ENCODE measurements at regions not wholly inside any gene's neighbourhood (a gene's known extent, or its start where the extent isn't known, plus 50 kb on each side); places are given as distances from the start of the nearest gene placed in this dataset.

- DNase-seq (ENCODE audit: low read depth in 1 of 2, low spot score in 1 of 2) (no peak), FAIRE-seq (no peak), ATAC-seq (no peak)
- no peak for TF ChIP-seq CBX8 (IDR thresholded peaks at IDR 0.05)
- 6% methylated on average over 4 of the region's 4 CpGs for WGBS (ENCODE audit: missing lambda C conversion rate)
- Histone ChIP-seq H3K27ac (no peak overlapping the region), H3K9me3 (no peaks in the 10 kb centered on the region), H3K4me3 (no peak overlapping the region), H3K4me2 (no peak overlapping the region), H3K4me1 (no peaks in the 10 kb centered on the region)
- ChIA-PET POLR2A (no interaction called here), CTCF (interaction anchor here (0.6 kb wide), 1 partner anchor 582 kb away, joined by 3 read pairs; no protein-coding TSS in a partner anchor)
Observed at GRCh38 chr3:6721491-6721890, 139.4 kb upstream of the GRM7 start.

DNA sequence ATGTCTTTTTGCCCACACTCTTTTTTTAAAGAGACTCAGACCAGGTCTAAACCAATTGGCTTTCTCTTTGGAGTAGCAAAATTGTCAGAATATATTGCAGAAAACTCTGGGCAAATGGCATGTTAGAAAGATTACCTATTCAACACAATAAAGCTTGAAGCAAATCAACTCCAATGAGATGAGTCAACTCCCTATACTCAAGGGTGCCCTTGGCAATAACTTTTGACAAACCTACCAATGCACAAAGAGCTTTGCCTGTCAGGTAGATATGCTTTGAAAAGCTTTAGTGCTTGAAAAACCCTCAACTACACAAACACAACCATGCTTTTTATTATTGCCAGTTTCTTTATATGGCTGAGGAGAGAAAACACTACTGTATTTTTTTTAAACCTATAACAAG is 137.7 kb upstream of the GRM7 start:
- no peak overlapping the region for H3K4me3 ChIP-seq
- H3K9me3 ChIP-seq: no peaks in the 10 kb centered on the region
- no peak for ATAC-seq
- H3K4me2 ChIP-seq: no peak overlapping the region
- no peak overlapping the region for H3K27ac ChIP-seq
- ChIA-PET POLR2A (no interaction called here), CTCF (no interaction called here)
- DNase-seq (ENCODE audit: low read depth in 1 of 2, low spot score in 1 of 2): no peak
- TF ChIP-seq ZSCAN20 (CRISPR knock-in tag; IDR thresholded peaks at IDR 0.05) (no peak), NFE2L2 (conservative IDR thresholded peaks at IDR 0.05; ENCODE audit: low read length) (no peak), HEYL (CRISPR knock-in tag; IDR thresholded peaks at IDR 0.05) (no peak), JUN (IDR thresholded peaks at IDR 0.05) (no peak), TP53 (CRISPR knock-in tag; IDR thresholded peaks at IDR 0.05) (no peak), EHMT2 (IDR thresholded peaks at IDR 0.05; ENCODE audit: low read depth) (no peak), TFCP2L1 (CRISPR knock-in tag; IDR thresholded peaks at IDR 0.05) (no peak), ESRRA (IDR thresholded peaks at IDR 0.05; ENCODE audit: borderline replicate concordance, low read length) (no peak), HDAC2 (IDR thresholded peaks at IDR 0.05) (no peak)
- no peaks in the 10 kb centered on the region for H3K4me1 ChIP-seq
- no peak for FAIRE-seq

- no peak for FAIRE-seq
Observed at GRCh38 chr3:6726811-6727210, 134.1 kb upstream of the GRM7 start.

DNA sequence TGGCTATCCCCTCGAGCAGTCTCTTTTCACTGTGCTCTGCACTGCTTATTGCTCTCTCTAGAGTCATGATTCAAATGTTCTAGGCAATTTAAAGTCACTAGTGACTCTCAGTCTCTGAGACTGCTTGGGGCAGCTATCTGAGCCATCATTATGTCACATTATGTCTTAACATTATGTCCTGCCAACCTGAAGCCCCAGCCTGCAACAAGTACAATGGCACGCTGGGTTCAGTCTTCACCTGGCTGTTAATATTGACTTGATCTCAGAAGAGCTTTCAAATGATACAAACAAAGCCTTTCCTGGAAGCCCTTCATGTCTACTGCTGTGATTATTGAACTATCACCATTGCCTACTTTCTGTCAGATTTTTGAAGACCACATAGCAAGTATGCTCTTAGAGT is 128.1 kb upstream of the GRM7 start:
- no peak overlapping the region for H3K4me3 ChIP-seq
- ChIA-PET CTCF (interaction anchor here (1.5 kb wide), 1 partner anchor 70 kb away, joined by 3 read pairs; no protein-coding TSS in a partner anchor), POLR2A (no interaction called here)
- FAIRE-seq (no peak), ATAC-seq (no peak), DNase-seq (ENCODE audit: low read depth in 1 of 2, low spot score in 1 of 2) (no peak)
- H3K27ac ChIP-seq: no peak overlapping the region
- H3K4me1 ChIP-seq: no peaks in the 10 kb centered on the region
- H3K9me3 ChIP-seq: no peaks in the 10 kb centered on the region
- TF ChIP-seq SMC3 (IDR thresholded peaks at IDR 0.05): no peak
- no peak for TF ChIP-seq TP53 (CRISPR knock-in tag; IDR thresholded peaks at IDR 0.05)
- TF ChIP-seq POLR2A (IDR thresholded peaks at IDR 0.05; ENCODE audit: low read length): no peak
- no peak for TF ChIP-seq BHLHE40 (IDR thresholded peaks at IDR 0.05; ENCODE audit: low read depth, low read length)
- no peak for TF ChIP-seq CBX8 (IDR thresholded peaks at IDR 0.05)
- no peak for TF ChIP-seq POLR2AphosphoS2 (conservative IDR thresholded peaks at IDR 0.05; ENCODE audit: low read length)
- TF ChIP-seq ZSCAN20 (CRISPR knock-in tag; IDR thresholded peaks at IDR 0.05): no peak
- no peak for TF ChIP-seq RCOR1 (IDR thresholded peaks at IDR 0.05; ENCODE audit: low read depth, low read length)
- no peak for TF ChIP-seq CHD4 (IDR thresholded peaks at IDR 0.05; ENCODE audit: borderline replicate concordance)
- TF ChIP-seq CEBPB (IDR thresholded peaks at IDR 0.05): no peak
- no peak for TF ChIP-seq HOXA7 (CRISPR knock-in tag; IDR thresholded peaks at IDR 0.05)
- H3K4me2 ChIP-seq: no peak overlapping the region
- WGBS (ENCODE audit: missing lambda C conversion rate): 0% methylated on average over 2 of the region's 2 CpGs

More at GRCh38 chr3:6726811-6727210, 134.1 kb upstream of the GRM7 start:
- no peak overlapping the region for H3K4me3 ChIP-seq
- no peak overlapping the region for H3K4me2 ChIP-seq
- no peak for DNase-seq (ENCODE audit: low read depth in 1 of 2, low spot score in 1 of 2)
- ChIA-PET CTCF (no interaction called here), POLR2A (no interaction called here)
- no peak overlapping the region for H3K27ac ChIP-seq
- TF ChIP-seq MYC (IDR thresholded peaks at IDR 0.05; ENCODE audit: borderline replicate concordance, low read length): no peak
- TF ChIP-seq TP53 (CRISPR knock-in tag; IDR thresholded peaks at IDR 0.05): no peak
- TF ChIP-seq NPAS2 (CRISPR knock-in tag; IDR thresholded peaks at IDR 0.05; ENCODE audit: borderline replicate concordance): no peak
- TF ChIP-seq KDM5A (IDR thresholded peaks at IDR 0.05): no peak
- H3K4me1 ChIP-seq: no peaks in the 10 kb centered on the region
- no peaks in the 10 kb centered on the region for H3K9me3 ChIP-seq
- ATAC-seq: no peak

DNA sequence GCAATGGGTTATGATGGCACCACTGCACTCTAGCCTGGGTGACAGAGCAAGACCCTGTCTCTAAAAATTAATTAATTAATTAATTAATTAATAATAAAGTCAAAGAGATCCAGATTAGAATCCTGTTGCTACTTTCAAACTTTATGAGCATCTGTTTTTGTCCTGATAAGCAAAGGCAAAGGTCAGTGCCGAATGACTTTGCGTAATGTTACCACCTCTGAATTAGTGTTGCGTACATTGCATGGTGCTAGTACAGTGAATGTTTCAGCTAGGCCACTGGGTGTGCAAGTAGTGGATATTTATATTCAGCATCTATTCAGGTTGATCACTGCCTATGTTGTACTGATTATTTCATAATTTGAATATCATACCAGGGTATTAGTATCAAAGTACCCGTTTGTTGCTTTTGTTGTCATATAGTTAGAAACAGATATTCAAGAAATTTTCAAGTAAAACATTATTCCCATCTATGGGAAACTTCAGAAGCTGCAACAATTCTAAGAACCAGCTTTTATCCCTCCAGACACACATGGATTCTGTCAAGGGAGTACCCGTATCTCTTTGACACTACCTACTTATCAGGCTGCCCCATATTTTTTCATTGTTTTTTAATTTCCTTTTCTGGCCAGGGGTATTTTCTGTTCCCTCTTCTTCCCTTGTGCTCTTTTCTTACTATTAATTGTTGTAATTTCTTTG is 127.1 kb upstream of the GRM7 start:
- ChIA-PET POLR2A (no interaction called here), CTCF (interaction anchor here (1.5 kb wide), 1 partner anchor 69 kb away, joined by 3 read pairs; no protein-coding TSS in a partner anchor)
- DNase-seq (ENCODE audit: low read depth in 1 of 2, low spot score in 1 of 2) (no peak), FAIRE-seq (no peak), ATAC-seq (no peak)
- Histone ChIP-seq H3K9me3 (no peaks in the 10 kb centered on the region), H3K4me3 (no peak overlapping the region), H3K4me1 (no peaks in the 10 kb centered on the region), H3K27ac (no peak overlapping the region), H3K4me2 (no peak overlapping the region)
- 53% methylated on average over 5 of the region's 5 CpGs for WGBS (ENCODE audit: missing lambda C conversion rate)
- no peak for TF ChIP-seq HOXB5 (CRISPR knock-in tag; IDR thresholded peaks at IDR 0.05)

All from A549 (cell line).